GM19099 (cell line): ENCODE measurements at regions not wholly inside any gene's neighbourhood (a gene's known extent, or its start where the extent isn't known, plus 50 kb on each side); places are given as distances from the start of the nearest gene placed in this dataset.

Source experiments
- POLR2A ChIP-seq: IDR thresholded peaks from 3 replicates; pipeline ENCODE4 v1.6.1; 2011; ENCODE audit warnings: low read depth; ENCODE audit not compliant: insufficient read length; ENCODE audit errors: extremely low read depth

- TF ChIP-seq POLR2A = no peak
Measured at GRCh38 chr2:56763683-56764082, 579.9 kb downstream of the CCDC85A start.

DNA sequence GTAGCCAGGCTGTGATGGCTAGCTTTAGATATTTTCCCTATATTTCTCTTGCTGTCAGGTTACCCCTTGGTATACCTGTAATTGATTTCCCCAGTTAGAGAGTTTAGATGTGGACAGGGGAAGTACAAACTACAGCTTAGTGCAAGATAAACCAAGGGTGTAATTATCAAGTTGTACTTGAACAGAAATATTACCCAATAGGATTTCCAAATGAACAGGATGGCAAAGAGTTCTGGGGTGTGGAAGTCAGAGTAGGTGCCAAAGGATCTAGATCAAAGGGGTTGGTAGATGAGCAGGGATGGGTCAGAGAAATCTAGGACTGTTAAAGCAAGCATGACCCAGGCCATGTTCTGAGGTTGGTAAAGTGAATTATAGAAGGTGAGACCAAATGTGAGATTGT is 585.2 kb downstream of the CCDC85A start:
- TF ChIP-seq POLR2A = no peak

GRCh38 chr2:56770490-56770889 is 586.7 kb downstream of the CCDC85A start:
- TF ChIP-seq POLR2A = no peak

GRCh38 chr2:56784046-56784445 is 600.3 kb downstream of the CCDC85A start:
- no peak for TF ChIP-seq POLR2A

GRCh38 chr2:56801214-56801613 is 617.4 kb downstream of the CCDC85A start:
- no peak for TF ChIP-seq POLR2A

DNA sequence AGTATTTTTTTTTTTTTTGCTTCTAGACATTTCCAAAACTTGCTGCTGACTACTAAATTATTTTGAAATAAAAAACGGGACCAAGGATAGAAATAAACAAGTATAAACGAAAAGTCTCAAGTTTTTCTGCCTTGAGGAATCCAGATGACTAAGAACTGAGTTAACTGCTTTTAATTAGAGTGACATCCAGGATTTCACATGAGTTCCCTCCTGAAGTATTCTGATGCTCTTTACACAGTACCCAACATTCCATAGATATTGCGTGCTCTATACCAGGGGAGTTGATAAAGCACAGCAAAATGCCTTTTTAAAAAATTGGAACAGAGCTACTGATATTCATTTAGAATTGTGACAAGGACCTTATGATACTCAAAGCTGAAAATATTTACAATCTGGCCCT is 618.0 kb downstream of the CCDC85A start:
- TF ChIP-seq POLR2A = no peak

GRCh38 chr2:56803596-56803995 is 619.8 kb downstream of the CCDC85A start:
- no peak for TF ChIP-seq POLR2A

DNA sequence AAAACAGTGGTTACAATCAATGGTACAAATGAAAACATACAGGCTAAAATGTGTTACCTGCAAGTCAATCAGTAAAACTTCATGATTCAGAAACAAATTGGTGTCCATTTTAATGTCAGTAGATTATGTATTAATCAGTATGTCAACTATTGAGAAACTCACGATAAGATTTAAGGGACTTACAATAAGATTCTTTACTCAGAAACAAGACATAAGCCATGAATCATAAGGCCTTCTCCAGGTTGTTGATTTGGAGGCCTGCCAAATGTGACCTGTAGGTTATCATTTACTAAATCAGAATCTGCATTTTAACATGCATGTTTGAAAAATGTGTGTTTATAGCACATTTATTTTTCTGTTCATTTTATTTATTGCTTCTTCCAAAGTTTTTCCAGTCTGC is 623.1 kb downstream of the CCDC85A start:
- no peak for TF ChIP-seq POLR2A

GRCh38 chr2:56807861-56808260 is 624.1 kb downstream of the CCDC85A start:
- TF ChIP-seq POLR2A = no peak

DNA sequence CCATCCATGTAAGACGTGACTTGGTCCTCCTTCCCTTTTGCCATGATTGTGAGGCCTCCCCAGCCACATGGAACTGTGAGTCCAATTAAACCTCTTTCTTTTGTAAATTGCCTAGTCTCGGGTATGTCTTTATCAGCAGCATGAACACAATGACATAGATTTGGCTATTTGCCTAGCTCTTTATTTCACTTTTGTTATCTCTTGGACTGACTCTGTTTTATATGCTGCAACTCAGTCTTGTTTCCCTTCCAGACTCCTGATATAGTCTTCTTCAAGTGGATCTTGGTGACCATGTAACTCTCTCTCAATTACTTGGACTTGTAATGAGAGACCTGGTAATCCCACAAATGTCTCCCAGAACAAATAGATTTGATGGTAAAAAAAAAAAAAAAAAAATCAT is 627.6 kb downstream of the CCDC85A start:
- TF ChIP-seq POLR2A = no peak

DNA sequence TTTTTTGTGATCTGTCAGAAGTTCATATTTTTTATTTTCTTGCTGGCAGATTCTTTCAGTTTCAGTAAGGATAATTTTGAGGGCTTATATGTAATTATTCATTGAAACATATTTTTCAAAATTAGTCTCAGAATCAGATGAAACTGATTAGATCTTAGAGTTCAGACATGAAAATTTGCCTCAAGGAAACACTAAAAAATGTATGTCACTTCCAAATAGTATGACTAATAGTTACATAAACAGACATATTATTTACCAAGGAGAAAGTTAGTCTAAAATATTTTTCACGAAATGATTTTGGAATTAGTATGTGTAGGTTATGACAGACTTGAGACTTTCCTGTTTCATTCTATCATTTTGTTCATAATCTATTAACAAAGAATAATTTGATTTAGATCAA is 628.6 kb downstream of the CCDC85A start:
- no peak for TF ChIP-seq POLR2A

DNA sequence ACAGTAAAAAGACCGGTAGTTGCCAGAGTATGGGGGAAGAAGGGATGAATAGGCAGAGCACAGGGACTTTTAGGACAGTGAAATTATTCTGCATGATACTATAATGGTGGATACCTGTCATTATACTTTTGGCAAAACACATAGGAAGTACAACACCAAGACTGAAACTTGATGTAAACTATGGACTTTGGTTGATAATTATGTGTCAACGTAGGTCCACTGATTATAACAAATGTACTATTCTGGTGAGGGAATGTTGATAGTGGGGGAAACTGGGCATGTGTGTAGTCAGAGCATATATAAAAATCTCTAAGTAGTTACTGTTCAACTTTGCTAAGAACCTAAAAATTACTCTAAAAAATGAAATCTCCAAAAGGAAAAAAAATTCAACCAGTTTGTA is 629.7 kb downstream of the CCDC85A start:
- no peak for TF ChIP-seq POLR2A

DNA sequence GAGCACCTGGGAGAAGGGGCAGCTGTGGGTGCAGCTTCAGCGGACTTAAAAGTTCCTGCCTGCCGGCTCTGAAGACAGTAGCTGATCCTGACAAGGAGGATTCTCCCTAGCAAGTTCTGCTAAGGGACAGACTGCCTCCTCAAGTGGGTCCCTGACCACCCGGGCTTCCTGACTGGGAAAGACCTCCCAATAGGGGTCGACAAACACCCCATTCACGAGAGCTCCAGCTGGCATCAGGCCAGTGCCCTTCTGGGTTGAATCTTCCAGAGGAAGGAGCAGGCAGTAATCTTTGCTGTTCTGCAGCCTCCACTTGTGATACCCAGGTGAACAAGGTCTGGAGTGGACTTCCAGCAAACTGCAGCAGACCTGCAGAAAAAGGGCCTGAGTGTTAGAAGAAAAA is 632.9 kb downstream of the CCDC85A start:
- no peak for TF ChIP-seq POLR2A

GRCh38 chr2:56831780-56832179 is 648.0 kb downstream of the CCDC85A start:
- TF ChIP-seq POLR2A = no peak

DNA sequence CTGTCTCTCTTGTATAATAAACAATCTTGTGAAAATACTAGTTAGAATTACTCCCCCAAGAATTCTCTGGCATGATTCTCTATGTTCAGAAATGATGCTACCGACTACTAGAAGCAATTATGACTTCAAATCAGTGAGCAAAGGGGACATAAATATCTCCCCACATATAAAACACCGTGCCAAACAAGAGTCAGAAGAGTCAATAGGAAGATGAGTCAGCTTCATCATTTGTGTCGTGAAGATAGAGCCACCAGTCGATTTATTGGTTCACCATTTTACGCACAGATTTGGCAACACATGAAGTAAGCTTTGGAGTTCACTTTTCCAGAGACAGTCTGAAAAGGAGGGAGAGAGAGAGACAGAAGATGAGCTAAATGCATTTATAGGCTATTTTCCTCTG is 650.9 kb downstream of the CCDC85A start:
- no peak for TF ChIP-seq POLR2A

- TF ChIP-seq POLR2A = no peak
Measured at GRCh38 chr2:56860991-56861390, 677.2 kb downstream of the CCDC85A start.

- no peak for TF ChIP-seq POLR2A
Measured at GRCh38 chr2:56871644-56872043, 687.9 kb downstream of the CCDC85A start.

DNA sequence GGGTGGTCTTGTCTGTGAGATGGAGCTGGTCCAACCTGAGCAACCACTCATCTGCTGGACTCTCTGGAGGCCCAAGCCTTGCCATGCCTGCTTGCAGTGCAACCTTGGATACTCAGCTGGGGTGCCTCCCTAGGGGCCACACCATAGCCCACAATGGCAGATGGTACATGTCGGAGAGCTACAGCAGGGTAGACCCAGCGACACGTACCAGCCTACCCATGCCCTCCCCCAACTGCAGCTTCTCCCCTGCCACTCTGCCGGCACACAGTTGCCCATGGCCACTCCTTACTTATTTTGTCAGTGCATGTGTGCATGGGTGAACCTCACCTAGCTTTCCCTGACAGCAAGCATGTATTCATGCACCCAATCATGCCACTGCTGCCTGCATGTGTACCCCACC is 690.9 kb downstream of the CCDC85A start:
- no peak for TF ChIP-seq POLR2A
